ENCODE measurements at regions not wholly inside any gene's neighbourhood (a gene's known extent, or its start where the extent isn't known, plus 50 kb on each side); places are given as distances from the start of the nearest gene placed in this dataset.

DNA sequence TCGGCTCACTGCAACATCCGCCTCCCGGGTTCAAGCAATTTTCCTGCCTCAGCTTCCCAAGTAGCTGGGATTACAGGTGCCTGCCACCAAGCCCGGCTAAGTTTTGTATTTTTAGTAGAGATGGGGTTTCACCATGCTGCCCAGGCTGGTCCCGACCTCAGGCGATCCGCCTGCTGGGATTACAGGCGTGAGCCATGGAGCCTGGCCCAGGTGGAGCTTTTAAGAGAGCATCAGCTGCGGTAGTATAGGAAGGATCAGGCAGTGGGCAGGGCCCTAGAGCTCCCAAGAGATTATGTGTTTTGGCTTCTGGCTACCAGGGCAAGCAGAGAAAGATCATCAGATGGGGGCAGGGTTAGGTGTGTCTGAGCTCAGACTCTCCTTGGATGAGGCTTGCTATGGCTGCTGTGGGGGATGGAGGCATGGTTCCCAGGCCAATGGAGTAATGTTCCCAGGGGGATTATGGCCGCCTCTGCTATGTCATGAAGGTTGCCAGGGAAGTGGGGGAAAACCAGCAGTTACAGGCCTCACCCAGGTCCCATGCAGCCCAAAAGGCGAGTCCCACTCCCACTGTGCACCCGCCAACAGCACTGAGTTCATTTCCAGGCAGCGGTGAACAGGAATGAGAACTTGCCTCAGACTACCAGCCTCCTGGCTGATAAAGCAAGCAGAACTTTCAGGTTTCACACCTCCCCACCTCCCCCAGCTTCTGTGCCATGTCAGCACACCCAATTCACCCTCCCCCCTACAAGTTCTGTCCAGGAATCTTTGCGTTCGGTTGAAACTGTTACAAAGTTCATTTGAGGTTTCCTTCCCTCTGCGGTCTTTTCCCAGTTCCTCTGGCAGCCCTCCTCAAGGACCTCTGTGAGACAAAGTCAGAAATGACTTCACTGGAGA is 507.6 kb downstream of the SPATA31D1 start:
- DNase-seq (ENCODE audit: low read depth, low spot score): no peak

DNA sequence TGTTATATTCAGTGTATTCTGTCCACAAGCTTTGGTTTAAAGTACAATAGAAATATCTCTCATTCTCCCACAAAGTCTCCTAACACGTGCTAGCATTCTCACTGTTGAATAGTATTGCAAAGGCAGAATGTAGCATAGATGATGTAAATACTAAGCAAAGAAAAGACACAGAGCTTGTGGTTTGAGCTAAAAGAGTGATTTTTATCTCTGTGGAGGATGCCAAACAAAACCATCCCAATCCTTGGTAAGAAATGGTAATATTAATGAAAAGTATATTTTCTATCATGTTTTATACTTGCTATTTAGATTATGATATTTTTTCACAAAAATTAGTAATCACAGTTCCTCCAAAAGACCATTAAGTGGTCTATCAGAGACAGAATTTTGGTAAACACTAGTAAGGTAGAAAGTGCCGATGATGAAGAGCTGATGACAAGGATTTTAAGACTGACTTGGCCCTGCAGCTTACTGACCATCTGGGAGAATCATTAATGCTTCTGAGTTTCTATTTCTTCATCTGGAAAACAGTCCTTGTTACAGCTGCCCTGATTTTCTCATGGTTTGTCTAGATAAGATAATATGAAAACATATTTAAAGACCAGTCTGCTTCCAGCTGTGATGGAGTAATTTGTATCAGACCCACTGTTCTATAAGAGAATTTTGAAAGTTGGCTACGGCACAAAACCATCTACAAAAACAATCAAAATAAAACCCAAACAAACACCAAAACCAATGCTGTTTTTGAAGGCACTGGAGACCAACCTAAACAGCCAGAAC is 510.2 kb downstream of the SPATA31D1 start:
- peak; percentile 69 for DNase-seq (ENCODE audit: low read depth, low spot score)

DNA sequence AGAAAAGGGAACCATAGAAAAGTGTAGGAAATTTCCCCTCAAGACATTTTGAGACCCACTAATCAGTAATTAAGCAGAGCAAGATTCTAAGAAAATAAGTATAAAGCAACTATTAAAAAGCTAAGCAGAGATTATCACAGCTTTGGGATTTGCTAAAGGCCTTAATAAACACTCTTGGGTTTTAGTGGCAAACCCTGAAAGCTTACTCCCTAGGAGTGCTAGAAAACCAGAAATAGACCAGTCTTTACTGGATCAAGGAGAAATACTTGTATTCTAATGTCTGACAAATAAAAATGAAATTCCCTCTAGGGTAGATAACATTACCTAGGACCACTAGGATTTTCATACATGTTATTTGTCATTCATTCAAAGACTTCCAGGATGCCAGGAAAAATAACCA is 510.8 kb downstream of the SPATA31D1 start:
- no peak for DNase-seq (ENCODE audit: low read depth, low spot score)

DNA sequence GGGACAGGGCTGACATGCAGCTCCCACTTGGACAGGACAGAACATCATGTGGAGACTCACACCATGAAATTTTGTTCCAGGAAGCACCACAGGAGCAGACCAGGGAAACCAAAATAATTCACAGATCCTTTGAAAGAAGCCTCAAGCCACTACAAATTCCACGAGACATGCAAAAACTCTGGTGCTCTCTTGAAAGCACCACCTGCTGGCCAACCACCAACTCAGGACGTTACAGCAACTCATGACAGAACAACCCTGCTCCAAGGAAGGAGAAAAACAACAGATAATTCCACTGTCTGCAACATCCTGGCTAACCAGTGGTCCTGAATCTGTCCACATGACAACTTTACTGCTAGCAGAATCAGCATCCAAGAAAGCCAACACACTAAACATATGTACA is 516.0 kb downstream of the SPATA31D1 start:
- DNase-seq (ENCODE audit: low read depth, low spot score): no peak

DNA sequence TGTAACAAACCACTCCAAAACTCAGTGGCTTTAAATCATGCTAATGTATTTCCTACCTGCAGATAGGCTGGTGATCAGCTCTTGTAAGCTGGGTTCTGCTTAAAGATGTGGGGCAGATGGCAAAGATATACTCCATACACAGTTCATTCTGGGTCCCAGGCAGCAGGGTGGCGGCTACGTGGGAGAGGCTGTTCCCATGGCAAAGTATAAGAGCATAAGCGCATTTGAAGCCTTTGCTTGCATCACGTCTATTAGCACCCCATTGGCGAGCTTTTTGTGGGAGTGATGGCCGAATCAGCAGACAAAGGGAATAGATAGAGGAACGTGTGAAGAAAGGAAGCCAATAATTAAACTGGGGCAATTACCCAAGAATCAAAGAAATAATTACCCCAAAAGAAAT is 523.1 kb downstream of the SPATA31D1 start:
- no peak for DNase-seq (ENCODE audit: low read depth, low spot score)

DNA sequence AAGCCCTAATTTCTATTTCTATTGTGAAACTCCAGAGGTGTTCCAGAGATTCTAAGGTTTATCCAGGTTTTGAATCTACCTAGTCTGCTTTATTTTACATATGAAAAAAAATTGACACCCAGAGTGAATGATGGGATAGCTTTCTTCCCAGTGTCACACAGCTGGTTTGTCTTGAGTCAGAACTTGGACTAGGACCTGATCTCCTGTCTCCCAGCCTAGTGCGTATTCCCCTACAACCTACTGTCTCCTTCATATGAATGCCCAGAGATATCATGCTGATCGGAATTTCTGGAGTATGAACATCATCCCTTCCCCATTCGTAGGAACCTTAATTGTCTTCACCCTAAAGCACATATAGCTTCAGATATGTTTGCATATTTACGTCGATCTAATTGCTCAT is 524.2 kb downstream of the SPATA31D1 start:
- no peak for DNase-seq (ENCODE audit: low read depth, low spot score)

DNA sequence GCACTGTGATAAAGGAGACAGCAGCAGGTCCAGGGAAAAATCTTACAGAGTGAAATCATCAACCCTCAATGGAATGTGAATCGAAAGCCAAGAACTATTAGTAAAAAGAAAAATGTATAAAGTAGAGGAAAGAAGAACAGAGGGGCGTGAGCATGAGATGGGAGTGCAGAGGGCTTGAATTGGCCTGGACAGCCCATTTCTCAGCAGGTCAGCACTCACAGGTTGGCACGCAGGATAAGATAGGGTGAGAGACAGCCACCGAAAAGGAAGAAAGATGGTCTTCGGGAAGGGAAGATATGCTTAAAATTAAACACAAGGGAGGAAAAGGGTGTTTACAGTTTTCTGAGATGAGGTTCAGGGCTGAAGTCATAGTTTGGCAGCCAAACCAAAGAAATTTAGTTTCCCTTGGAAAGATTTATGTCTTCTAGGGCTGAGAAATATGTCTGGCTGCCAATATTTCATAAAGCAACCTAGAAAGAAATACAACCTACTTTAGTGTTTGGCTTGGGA is 524.7 kb downstream of the SPATA31D1 start:
- DNase-seq (ENCODE audit: low read depth, low spot score): no peak

DNA sequence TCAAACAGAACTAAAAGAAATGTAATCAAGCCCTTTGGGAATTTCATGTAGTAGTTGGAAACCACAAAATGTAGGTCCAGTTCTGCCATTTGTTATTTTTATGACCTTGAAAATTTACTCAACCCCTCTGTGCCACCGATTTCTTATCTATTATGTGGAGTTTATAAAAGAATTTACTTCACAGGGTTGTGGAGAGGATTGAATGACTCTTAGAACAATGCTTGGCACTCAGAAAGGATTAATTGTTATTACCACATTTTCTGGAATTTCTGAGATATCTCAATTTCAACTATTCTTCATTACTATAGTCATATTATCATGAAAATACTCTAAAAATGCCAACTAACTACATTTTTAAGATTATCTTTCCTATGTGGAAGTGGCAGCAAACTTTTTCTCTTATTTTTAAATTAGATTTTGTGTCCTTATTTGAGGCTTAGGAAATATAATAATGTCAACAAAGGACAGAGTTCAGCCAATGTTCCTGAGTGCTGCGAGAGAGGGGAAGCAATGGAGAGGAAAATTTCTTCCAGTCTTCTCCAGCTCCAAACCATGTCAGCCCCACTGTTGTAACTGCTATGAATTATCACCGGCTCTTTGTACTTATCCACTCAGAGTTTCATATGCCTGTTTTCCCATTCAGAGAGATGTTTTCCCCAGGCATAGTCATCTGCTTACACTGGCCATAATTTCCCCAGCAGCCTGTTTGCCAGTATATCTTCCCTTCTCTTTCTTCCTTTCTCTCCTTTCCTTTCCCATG is 525.6 kb downstream of the SPATA31D1 start:
- DNase-seq (ENCODE audit: low read depth, low spot score): no peak

DNA sequence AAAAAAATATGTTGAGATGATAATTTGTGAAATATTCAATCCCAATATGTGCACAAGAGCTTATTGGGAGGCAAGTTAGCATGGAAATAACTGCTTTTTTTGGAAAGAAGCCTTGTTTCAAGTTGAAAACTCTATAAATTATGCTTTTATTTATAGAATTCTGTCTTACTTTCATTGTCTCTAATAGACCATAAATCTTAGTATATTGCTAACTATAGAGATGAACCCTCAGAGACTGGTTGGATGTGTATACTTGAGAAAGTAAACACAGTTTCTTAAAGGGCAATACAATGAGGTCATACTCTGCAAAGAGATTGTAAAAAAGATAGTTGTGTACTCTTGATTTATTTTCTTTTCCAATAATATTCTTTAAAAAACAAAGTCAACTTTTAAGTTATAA is 530.3 kb downstream of the SPATA31D1 start:
- no peak for DNase-seq (ENCODE audit: low read depth, low spot score)

DNA sequence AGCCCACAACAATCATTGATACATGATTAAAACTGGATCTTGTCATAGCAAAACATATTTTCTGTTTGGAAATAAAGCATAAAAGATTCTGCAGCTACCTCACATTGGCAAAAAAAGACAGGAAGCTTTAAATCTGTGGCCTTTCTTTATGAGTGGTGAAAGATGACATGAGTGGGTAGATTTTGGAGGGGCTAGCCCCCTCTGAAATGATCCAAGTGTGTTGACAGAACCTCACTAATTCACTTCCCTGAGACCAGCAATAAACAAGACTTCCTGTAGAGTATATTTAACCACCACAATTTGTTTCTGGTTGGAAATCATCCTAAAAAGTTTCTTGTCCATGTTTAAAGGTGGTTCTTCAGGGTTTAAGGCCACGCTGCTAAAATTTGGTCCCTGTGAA is 530.8 kb downstream of the SPATA31D1 start:
- DNase-seq (ENCODE audit: low read depth, low spot score): no peak

DNA sequence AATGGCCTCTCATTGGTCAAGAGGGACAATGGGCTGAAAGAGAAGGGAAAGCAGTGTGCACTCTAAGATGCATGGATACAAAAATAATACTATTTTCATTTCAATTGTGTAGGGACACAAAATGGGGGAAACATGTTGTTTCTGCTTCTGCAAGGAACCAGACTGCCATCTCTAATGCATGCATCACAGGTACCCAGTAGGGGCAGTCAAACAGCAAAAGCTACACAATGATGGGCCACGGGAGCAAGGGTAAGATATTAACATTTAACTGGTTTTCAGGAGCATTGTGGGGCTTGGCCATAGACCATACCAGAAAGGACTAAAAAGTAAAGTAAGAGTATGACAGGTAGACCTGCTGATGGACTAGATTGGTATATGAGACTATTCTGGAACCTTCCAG is 535.8 kb downstream of the SPATA31D1 start:
- DNase-seq (ENCODE audit: low read depth, low spot score): no peak

DNA sequence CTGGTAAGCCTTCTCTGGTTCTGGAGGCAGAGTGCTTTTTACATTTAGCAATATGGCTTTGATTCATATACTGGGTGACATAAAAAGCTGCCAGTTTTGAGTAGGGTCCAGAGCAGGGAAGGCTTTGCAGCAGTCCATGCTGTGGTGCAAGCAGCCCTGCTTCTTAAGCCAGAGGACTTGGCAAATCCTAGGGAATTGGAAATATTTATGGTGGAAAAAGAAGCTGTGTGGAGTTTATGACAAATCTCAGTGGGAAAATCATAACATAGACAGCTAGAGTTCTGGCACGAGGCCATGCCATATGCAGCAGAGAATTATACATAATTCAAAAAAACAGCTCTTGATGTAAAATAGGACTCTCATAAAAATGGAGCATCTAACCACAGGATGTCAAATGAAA is 536.4 kb downstream of the RASEF start:
- DNase-seq (ENCODE audit: low read depth, low spot score): peak; percentile 31

DNA sequence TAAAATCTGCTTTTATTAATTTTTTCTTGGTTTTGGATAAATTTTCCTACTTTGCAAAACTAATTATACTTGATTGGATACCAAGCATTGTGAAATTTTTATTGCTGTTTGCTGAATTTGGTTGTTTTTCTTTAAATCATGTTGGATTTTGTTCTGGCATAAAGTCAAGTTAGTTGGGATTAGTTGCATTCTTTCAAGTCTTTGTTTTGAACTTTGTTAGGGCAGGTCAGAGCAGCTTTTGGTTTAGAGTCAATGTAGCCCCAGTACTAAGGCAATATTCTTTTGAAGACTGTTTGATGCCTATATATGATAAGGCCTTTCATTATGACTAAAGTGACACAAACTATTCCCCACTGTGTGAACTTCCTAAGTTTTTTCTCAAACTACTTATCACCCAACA is 531.1 kb downstream of the RASEF start:
- DNase-seq (ENCODE audit: low read depth, low spot score): no peak

DNA sequence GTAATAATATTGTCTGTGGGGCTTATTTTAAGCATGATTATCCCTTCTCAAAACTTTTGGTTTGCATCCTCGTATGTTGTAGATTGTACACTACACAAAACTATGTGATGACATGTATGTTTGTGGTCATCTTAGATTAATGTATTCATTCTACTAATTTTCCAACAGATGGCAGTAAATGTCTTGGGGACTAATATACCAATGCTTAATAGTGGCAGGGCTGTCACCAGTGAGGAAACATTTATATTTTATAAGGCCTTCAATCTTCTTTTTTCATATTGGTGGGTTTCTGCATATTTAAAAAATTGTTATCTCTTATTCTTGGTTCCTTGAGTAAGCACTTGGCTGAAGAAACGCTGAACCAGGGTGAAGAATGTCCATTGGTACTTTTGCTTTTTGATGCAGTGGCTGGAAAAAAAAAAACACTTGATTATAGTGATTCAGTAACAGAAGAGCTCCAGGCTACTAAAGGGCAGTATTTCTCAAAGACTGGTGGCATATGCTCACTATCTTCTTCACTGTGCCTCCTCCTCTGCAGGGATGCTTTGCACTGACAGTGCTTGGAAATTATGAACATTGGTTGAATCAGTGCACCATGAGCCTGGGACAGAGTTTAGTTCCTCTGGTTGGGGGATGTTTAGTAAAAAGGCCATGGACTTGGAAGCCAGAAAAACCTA is 530.3 kb downstream of the RASEF start:
- no peak for DNase-seq (ENCODE audit: low read depth, low spot score)

DNA sequence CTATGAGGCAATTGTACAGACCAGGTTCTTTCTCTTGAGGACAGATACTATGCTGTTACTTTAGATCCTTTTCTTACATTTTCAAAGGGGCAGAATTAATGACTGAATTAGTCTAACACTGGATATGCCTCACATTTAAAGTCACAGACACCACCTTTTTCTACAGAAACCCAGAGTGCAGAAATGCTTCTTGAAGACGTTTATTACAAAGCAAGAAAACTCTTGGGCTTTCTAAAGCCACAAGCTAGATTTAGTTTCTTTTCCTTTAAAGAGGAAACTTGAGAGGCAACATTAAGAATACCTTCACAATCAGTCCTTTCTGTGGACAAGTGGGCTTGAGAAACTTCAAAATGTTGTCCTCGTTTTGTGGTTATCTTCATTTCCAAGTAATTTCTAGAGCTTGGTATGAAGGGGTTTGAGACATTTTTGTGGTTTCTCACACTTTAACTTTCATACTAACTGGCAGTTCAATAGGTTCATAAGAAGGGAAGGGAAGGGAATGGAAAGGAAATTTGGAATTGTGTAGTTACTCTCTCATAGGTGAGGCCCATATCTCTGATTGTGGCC is 527.4 kb downstream of the RASEF start:
- no peak for DNase-seq (ENCODE audit: low read depth, low spot score)

DNA sequence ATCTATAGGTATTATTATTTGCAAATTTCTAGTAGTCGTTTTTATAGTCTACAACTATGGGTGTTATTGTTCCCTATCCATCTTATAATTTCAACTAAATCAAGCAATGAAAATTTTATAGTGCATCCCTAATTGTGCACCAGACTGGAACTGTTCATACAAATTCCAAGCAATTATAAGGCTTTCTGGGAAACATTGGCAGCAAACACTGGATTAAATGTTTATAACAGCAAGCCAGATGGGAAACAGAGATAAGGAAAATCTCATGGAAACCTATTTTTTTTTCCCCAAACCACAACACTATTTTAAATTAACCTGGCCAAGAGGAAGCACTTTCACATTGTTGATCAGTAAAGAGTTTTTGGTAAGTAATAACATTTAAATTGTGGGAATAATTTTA is 524.3 kb downstream of the RASEF start:
- no peak for DNase-seq (ENCODE audit: low read depth, low spot score)

DNA sequence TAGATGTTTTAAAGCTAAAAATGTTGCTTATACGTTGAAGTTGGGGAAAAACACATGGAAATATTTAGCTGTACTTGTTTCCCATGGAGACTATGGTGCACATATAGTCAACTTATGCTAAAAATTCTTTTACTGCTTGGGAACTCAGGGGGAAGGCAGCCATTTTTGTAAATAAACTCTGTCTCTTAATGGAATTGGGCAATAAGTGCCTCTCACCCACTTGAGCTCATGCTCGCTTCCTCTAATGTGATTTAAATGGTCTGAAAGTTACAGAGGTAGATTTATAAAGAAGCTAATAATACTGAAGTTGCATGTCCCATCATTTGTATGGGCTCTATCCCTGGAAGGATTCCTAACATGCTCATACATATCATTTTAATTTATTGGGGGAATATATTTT is 523.8 kb downstream of the RASEF start:
- no peak for DNase-seq (ENCODE audit: low read depth, low spot score)

DNA sequence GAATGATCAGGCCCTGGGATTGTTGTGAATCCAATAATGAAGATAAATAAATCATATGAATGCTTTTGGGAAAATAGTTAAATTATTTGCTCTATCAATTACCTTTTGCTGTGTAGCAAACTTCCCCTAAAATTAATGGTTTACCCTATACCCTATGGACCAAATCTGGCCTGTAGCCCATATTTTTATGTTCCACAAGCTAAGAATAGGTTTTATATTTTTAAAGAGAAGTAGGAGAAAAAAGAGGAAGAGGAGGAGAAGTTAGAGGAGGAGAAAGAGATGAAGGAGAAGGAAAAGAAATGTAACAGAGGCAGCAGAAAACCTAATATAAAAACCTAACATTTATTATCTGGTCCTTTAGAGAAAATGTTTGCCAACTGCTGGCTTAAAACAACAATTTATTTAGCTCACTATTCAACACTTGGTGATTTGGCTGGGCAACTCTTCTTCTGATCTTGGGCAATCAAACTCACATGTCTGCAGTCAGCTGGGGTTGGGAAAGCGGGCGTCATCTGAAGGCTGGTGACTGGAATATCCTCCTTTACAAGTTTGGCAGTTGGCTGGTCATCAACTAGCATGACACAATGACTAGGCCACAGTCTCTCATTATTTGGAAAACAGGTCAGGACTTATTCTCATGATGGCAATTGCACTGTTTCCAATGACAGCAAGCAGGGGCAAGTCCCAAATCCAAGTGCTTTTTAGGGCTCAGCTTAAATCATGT is 522.9 kb downstream of the RASEF start:
- no peak for DNase-seq (ENCODE audit: low read depth, low spot score)

DNA sequence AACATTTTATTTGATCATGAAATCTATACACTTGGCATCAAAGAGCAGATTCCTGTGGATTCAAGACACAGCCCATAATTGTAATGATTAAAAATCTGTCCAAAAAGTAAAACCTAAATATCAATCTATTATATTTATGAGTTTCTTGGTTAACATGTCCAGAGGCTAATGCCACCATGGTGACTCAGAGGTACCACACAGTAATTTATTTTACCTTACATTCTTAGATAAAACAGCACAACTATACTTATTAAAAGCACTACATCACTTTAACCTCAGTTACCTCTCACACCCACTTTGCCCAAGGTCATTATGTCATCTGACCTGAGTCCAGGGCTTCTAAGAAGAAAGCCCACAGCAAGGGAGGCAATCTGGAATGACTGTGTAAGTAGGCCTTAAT is 519.2 kb downstream of the RASEF start:
- DNase-seq (ENCODE audit: low read depth, low spot score): no peak

DNA sequence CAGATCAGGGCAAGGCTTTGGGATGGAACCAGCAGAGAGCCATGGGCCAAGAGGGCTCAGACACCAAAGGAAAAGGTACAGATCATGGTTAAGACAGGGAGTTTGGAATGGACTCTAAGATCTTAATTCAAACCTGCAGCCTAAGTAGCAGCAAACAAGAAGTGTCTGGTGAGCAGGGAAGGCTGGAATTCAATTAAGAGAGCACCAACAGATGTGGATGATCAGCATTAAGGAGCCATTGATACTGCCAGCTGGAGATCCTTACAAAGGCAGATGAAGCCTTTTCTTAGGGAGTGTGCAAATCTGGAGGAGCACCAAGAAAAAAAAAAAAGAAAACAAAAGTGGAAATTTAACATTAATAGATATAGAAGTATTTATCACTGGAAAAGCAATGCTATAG is 516.8 kb downstream of the RASEF start:
- DNase-seq (ENCODE audit: low read depth, low spot score): no peak

Measured in brain pericyte (primary cell).